ENCODE measurements at regions not wholly inside any gene's neighbourhood (a gene's known extent, or its start where the extent isn't known, plus 50 kb on each side); places are given as distances from the start of the nearest gene placed in this dataset.
"Not testable (repeated sequence)": the region's sequence is repeated elsewhere in the genome, so short reads cannot be mapped to it uniquely, and the experiment has no call there.

DNA sequence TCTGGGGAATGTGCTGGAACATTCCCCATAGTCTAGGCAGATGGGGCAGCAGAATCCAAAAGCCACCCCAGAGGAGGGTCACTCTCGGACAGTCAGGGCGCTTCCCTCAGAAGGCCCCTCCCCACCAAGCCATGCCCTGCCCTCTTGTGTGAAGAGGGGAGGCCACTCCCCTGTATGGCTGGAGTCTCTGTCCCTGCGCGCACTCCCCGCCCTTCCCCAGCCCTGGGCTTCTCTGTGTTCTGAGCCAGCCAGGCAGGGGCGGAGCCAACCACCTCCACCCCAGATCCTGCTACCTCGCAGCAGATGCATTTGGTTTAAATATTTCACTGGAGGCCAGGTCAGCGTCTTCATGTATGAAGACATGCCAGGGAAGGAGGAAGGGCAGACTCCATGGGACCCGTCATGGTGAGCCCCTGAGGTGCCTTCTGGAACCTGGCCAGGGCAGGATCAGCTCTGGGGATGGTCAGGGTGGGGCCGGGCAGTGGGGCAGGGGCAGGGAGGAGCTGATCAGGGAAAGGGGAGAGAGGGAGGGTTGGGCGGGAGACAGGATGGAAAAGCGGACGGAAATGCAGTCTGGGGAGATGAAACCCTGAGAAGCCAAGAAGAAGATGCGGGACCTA lies 107.3 kb downstream of the ADRA2C start:
- H3K4me3 ChIP-seq (ENCODE audit: control insufficient read depth, low read depth, low read length) = no peak overlapping the region
- no peak for DNase-seq (ENCODE audit: low read depth)
- TF ChIP-seq, protein P1, sequence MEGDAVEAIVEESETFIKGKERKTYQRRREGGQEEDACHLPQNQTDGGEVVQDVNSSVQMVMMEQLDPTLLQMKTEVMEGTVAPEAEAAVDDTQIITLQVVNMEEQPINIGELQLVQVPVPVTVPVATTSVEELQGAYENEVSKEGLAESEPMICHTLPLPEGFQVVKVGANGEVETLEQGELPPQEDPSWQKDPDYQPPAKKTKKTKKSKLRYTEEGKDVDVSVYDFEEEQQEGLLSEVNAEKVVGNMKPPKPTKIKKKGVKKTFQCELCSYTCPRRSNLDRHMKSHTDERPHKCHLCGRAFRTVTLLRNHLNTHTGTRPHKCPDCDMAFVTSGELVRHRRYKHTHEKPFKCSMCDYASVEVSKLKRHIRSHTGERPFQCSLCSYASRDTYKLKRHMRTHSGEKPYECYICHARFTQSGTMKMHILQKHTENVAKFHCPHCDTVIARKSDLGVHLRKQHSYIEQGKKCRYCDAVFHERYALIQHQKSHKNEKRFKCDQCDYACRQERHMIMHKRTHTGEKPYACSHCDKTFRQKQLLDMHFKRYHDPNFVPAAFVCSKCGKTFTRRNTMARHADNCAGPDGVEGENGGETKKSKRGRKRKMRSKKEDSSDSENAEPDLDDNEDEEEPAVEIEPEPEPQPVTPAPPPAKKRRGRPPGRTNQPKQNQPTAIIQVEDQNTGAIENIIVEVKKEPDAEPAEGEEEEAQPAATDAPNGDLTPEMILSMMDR (IDR thresholded peaks at IDR 0.05; ENCODE audit: control insufficient read depth, insufficient read depth, low read depth, low read length, missing control alignments) = no peak

DNA sequence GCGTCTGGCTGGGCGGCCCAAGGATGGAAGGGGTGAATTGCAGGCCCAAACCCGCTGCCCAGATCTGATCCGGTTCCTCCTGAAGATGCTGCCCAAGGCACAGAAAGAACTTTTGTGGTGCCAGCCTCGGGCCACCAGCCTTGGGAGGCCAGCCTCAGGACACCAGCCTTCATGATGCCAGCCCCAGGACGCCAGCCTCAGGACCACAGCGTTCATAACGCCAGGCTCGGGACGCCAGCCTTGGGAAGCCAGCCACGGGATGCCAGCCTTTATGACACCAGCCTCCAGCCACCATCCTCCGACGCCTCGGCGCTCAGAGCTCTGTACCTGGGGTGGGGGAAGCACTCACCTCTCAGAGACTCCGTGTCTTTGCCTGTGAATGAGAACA lies 107.8 kb downstream of the ADRA2C start:
- no peak overlapping the region for H3K4me3 ChIP-seq (ENCODE audit: control insufficient read depth, low read depth, low read length)
- TF ChIP-seq, protein P1 (IDR thresholded peaks at IDR 0.05; ENCODE audit: control insufficient read depth, insufficient read depth, low read depth, low read length, missing control alignments) = no peak
- DNase-seq (ENCODE audit: low read depth) = no peak

DNA sequence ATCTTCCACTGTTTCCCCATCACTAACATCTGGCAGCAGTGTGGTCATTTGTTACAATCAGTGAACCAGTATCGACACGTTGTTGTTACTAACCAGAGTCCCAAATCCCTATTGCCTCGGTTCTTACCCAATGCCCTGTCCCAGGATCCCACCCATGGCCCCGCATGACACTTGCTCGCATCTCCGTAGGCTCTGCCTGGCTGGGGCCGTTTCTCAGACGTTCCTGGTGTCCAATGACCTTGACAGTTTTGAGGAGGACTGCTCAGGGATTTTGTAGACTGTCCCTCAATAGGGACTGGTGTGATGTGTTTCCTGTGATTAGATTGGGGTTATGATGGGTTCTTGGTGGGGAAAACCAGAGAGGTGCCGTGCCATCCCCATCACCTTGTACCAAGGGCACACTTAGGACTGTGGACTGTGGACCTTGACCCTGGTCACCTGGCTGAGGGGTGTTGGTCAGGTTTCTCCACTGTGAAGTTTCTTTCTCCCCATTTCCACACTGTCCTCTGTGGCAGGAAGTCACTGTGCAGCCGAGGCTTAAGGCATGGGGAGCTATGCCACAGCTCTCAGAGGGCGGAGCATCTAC lies 108.4 kb downstream of the ADRA2C start:
- TF ChIP-seq, protein P1 (IDR thresholded peaks at IDR 0.05; ENCODE audit: control insufficient read depth, insufficient read depth, low read depth, low read length, missing control alignments) = no peak
- DNase-seq (ENCODE audit: low read depth) = no peak
- H3K4me3 ChIP-seq (ENCODE audit: control insufficient read depth, low read depth, low read length) = no peak overlapping the region

DNA sequence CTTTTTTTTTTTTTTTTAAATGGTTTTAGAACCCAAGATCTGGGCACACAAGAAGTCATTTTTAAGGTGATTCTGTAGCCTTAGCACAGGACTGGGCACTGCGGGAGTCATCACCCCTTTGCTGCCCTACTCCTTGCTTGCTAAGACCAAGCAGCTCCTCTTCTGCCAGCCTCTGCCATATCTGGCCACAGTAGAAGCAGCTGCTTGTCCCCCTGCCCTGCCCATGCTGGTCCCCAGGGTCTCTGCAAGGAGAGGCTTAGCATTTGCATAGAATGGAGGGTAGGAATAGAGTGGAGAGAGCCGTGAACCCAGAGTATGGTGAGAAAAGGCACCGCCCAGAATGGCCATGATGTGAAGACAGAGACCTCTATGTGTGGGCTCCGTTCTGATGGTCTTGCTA lies 109.3 kb downstream of the ADRA2C start:
- no peak for DNase-seq (ENCODE audit: low read depth)
- TF ChIP-seq, protein P1 (IDR thresholded peaks at IDR 0.05; ENCODE audit: control insufficient read depth, insufficient read depth, low read depth, low read length, missing control alignments) = no peak
- no peak overlapping the region for H3K4me3 ChIP-seq (ENCODE audit: control insufficient read depth, low read depth, low read length)

DNA sequence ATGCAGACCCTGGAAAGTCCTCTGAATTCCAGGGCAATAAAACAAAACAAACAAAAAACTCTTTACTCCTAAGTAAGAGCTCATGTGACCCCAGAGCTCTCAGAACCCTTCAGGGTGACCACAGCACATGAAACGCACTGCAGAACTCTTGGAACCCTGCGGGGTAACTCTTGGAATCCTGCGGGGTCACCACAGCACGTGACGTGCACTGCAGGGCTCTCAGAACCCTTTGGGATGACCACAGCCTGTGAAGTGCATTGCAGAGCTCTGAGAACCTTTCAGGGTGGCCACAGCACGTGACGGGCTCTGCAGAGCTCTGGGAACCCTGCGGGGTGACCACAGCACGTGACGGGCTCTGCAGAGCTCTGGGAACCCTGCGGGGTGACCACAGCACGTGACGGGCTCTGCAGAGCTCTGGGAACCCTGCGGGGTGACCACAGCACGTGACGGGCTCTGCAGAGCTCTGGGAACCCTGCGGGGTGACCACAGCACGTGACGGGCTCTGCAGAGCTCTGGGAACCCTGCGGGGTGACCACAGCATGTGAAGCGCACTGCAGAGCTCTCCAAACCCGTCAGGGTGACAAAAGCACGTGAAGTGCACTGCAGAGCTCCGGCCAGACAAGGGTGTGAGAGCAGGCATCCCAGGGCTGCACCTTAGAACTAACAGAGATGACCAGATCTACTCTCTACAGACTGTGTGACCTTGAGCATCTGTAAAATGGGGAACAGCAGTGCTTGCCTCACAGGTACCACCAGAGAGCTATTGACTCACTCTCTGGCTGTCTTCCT lies 110.1 kb downstream of the ADRA2C start:
- H3K4me3 ChIP-seq (ENCODE audit: control insufficient read depth, low read depth, low read length); DNase-seq (ENCODE audit: low read depth): not testable (repeated sequence)

DNA sequence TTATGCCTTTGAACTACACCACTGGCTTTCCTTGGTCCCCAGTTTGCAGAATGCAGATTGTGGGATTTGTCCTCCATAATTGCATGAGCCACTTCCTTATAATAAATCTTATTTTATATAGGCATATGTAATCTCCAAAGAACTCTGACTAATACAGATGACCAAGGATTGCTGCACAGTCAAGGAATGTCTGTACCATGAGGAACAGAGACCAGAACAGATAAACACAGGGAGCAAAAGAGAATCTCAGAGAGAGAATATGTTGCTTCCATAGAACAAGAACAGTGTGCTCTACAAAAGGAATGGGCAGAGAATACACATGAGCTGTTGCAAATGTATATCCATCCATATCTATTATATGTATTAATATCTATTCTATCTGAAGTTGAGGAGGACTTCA lies 111.1 kb downstream of the ADRA2C start:
- no peak overlapping the region for H3K4me3 ChIP-seq (ENCODE audit: control insufficient read depth, low read depth, low read length)
- TF ChIP-seq, protein P1 (IDR thresholded peaks at IDR 0.05; ENCODE audit: control insufficient read depth, insufficient read depth, low read depth, low read length, missing control alignments) = no peak
- DNase-seq (ENCODE audit: low read depth) = peak; percentile 8

DNA sequence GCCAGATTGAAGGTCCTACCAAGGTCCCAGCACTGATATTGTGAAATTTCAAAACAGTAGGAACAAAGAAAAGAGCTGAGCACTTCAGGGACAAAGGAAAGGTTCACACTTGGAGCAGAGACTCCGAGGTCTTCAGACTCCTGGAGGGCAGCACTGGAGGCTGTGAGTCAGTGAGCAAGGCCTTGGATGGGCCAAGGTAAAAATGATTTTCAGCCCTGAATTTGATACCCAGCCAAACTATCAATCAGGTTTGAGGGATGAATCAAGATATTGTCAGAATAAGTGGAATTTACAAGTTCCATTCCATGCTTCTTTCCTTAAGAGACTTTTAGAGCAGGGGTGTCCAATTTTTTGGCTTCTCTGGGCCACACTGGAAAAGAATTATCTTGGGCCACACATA lies 111.7 kb downstream of the ADRA2C start:
- TF ChIP-seq, protein P1 (IDR thresholded peaks at IDR 0.05; ENCODE audit: control insufficient read depth, insufficient read depth, low read depth, low read length, missing control alignments) = no peak
- no peak for DNase-seq (ENCODE audit: low read depth)
- H3K4me3 ChIP-seq (ENCODE audit: control insufficient read depth, low read depth, low read length) = no peak overlapping the region

Data from AG09309 (cell line).